ENCODE measurements at regions not wholly inside any gene's neighbourhood (a gene's known extent, or its start where the extent isn't known, plus 50 kb on each side); places are given as distances from the start of the nearest gene placed in this dataset.

DNA sequence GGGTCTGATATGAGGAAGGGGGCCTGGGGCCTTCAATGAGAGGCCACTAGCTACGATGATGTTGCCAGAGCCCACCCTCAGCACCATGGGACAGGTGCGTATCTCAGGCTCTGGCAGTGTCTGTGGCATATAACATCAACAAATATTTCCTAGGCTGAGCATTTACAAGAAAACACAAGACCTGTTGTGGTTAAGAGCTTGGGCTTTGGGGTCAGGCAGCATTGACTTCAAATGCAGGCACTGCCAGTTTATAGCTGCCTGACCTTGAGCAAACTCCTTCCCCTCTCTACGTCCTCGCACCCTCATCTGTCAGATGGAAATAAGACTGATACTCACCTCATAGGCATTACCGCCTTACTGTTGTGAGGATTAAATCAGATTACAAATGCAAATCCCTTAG, 156.0 kb downstream of the KATNAL1 start:
- no peak for DNase-seq (ENCODE audit: low spot score)

DNA sequence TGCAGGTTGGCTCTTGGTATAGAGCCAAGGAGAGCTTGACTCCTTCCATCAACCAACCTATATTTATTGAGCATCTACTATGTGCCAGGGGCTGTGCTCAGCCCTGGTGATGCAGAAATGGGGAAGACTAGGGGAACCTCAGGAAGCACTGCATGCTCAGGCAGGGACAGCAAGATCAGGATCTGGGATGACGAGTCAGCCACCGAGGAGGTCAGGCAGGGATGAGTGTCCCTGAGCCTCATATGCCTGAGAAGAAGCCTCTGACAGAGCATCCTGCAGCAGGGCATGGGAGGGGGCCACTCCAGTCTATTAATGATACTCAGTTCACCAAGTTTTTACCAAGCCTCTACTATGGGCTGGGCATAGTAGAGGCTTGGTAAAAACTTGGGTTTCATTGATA, 158.1 kb downstream of the KATNAL1 start:
- no peak for DNase-seq (ENCODE audit: low spot score)

DNA sequence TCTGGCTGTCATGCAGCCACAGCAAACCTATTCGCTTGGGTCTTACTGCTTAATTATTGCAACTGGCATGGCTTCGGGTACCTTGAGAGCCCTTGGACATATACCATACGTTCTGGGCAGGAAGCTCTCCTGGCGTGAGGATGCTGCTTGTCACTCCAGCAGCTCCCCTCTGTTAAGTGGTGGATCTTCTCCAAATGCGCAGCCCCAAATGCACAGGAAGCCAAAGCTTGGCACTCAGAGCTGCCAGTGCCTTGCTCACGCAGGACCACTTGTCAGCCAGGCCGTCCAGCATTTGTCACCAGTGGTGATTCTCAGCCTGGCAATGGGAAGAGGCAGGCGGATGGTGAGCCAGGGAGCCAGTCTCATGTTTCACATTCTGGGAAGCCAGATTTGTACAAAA, 158.6 kb downstream of the KATNAL1 start:
- no peak for DNase-seq (ENCODE audit: low spot score)

DNA sequence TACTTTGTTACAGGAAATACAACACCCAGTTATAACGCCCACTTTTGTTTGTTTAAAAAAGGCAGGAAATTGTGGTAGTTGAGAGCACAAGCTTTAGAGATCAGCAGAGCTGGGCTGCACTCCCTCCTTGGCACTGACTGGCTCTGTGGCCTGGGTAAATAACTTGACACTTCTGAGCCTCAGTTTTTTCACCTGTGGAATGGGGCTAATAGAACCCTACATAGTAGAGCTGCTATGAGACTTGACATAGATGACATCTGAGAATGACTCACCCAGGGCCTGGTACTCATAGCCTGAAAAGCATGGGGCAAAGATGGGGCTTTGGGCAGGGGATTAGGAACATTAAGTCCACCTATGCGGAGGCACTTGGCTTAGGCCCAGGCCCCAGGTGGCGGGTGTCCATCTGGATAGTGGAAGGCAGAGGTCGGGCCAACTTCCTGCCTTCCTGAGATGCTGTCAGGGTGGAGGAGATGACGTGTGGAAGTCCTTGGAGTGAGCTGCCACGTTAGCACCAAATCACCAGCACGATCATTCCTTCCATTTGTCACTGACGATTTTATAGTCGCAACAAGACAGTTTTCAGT, 159.1 kb downstream of the KATNAL1 start:
- DNase-seq (ENCODE audit: low spot score) = no peak

DNA sequence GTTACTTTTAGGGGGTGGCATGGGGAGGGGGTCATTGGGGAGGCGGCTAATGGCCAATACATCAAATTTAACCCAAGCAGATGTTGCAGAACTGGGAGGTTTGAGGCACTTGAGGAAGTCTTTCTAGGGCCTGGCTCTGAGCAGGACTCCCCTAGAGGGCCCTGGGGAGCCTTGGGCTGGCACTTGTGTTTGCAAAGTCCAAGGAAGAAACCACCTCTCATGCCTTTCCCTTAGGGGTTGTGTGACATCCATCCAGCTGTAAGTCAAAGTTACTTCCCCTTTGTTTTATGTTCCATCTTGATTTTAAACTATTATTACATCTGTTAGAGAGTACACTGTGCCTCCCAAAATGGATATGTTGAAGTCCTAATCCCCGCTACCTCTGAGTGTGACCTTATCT, 159.9 kb downstream of the KATNAL1 start:
- no peak for DNase-seq (ENCODE audit: low spot score)

DNA sequence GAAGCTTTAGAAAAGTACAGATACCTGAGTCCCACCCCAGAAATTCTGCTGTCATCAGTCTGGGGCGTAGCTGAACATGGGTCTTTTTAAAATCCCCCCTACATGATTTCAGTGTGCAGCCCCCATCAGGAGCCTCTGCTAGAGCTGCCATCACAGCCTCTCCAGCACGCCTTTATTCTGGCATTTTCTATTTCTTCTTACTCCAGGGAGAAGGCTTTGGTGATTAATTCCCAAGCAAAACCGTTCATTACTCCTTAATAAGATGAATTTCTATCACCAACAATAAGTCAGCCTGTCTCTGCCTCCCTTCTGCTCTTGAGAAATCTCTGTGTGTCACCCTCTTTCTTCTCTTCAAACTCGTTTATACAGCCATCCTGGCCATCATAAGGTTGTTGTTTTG, 160.3 kb downstream of the KATNAL1 start:
- no peak for DNase-seq (ENCODE audit: low spot score)

DNA sequence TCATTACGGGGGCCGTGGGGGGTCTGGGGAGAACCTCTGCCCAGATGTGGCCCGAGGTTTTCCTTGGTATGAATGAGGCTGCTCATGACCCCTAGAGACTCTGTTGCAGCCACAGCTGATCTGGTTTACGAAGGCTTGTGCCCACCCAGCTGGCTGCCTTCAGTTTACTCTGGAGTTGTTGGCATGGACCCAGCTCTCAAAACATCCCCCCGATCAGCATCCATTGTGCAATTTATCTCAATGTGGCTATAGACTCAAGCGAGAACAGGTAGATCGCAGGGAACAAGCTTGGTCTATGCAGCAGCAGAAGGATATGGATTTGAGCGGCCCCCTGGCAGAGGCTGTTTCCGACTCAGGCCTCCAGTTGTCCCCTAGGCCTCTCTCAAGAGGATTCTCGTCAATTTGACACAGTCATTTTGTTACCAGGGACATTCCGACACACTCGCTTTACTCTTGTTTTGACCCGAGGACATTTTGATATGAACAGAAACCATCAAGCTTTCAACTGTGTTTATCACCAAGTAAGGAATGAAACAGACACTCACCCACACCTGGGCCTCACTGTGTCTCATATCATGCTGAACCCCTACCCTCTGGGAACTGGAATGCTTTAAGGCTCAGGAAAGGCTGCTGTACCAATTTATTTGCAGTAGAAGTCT, 161.5 kb downstream of the KATNAL1 start:
- DNase-seq (ENCODE audit: low spot score) = no peak

DNA sequence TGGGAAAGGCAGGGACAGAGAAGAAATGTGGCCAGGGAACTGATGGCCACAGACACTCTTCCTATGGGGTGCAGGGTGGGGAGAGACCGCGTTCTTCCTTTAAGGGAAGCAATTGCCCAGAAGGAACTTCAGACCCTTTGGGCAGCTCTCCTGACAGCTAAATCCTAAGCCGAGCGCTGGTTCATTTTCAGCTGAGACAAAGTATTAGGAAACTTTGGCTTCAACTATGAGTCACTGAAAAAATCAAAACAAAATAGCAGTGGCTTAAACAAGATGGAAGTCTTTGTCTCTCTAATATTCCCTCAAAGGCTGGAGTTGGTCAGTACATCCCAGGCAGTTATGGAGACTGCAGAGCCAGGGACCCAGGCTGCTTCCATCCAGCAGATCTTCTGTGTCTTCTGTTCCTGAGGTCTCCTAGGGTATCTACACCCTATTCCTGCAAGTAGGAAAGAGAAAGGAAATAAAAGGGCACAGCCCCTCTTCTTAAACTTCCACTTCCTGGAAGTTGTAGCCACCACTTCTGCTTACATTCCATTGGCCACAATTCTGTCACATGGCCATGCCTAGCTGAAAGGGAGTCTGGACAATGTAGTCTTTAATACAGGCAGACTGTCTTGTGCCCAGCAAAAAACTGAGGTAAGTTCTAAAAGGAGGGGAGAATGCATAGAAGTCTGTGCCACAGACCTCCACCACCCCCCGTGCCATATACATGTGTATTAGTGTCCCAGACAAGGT, 163.5 kb downstream of the KATNAL1 start:
- no peak for DNase-seq (ENCODE audit: low spot score)

DNA sequence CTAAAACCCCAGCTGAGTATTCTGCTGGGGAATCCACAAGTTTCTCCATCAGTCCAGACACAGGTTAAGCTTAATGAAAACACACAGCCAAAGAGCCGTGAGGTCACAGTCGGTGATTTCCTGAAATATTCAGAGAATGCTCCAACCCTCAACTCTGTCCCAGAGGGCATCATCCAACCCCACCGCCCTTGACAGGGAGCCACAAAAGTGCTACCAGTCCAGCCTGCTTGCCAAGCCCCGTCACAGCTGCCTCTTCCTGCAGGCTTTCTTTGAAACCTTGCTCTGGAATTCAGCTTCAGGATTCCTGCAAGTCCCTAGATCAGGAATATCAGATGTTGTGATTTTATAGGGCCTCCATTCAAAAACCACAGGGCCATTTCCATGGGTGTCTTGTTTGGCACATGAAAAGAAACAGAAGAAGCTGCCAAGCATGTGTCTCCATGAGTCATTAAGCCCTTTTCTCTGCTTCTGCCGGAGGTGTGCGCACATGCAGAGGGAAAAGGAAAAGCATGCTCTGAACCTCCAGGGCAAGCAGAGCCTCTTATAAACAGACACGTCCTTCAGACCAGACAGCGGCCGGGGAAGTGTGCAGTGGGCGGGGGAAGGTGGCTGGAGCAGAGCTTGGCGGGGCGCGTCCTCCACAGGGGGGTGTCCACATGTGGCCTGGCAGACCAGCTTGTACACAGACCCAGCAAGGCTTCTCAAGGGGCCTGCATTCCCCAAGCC, 164.7 kb downstream of the KATNAL1 start:
- DNase-seq (ENCODE audit: low spot score) = no peak

DNA sequence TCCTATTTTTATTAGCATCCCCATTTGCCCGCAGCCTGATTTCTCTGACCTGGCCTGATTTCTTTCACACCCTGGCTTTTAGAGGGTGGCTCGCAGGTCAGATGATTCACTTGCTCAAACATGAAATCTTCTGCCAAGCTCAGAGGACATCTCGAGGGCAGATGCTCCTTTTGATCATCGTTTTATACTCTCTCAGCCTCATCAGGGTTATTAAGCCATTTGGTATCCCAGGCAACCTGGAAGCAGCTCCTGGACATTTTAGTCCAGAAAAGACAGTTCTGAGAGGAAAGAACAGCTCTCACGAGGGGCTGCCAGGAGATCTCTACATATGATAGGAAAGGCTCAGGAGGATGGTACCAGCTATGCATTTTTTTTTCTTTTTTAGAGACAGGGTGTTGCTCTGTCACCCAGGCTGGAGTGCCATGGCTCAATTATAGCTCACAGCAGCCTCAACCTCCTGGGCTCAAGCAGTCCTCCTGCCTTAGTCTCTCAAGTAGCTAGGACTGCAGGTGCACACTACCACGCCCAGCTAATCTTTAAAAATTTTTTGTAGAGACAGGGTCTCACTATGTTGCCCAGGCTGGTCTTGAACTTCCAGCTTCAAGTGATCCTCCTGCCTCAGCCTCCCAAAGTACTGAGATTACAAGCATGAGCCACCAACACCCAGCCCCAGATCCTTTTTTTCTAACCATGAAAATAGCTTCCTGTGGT, 165.4 kb downstream of the KATNAL1 start:
- no peak for DNase-seq (ENCODE audit: low spot score)

DNA sequence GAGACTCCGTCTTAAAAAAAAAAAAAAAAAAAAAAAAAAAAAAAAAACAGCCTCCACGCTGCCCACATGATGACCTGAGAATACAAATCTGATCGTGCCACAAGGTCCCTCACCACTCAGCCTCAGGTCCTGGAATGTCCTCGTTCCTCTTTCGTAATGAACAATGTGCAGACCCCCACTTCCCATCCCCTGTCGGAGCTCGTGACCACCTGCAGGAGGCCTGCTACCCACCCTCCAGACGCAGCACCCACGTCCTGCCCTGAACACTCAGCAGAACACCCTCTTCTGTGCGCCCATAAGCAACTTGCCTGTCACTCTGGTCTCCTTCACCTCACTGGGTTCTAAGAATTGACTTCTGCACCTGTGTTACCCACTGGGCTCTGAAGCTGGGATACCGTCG, 166.4 kb downstream of the KATNAL1 start:
- no peak for DNase-seq (ENCODE audit: low spot score)

DNA sequence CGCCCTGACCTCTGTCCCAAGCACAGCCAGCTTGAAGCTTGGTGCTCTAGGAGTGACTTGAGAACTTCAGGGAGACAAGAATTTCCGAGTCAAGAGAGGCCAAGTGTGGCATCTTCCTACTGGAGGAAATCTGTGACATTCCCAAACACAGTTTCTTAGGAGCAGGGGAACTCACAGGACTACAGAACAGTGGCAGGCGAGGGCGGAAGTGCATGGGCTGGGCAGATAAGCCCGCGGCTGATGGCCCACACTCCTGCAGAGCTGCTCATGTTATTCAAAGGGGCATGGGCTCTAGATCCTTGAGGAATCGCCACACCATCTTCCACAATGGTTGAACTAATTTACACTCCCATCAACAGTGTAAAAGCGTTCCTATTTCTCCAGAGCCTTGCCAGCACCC, 168.8 kb downstream of the KATNAL1 start:
- no peak for DNase-seq (ENCODE audit: low spot score)

DNA sequence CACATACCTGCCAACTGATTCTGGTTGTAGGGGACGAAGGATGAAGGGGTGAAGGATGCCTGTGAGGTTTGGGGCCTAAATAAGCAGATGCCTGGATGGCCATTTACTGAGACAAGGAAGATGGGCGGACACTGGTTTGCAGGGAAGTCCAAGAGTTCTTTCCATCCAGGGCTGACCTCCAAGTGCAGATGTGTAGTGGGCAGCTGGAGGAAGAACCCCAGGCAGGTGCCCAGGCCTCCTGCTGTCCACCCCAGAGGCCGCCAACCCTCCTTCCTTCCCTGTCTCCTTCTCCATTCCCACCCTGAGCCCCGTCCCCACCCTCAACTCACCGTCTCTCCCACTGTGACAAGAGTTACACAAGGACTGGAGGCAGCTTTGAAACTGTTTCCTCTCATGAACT, 171.5 kb downstream of the KATNAL1 start:
- DNase-seq (ENCODE audit: low spot score) = no peak

DNA sequence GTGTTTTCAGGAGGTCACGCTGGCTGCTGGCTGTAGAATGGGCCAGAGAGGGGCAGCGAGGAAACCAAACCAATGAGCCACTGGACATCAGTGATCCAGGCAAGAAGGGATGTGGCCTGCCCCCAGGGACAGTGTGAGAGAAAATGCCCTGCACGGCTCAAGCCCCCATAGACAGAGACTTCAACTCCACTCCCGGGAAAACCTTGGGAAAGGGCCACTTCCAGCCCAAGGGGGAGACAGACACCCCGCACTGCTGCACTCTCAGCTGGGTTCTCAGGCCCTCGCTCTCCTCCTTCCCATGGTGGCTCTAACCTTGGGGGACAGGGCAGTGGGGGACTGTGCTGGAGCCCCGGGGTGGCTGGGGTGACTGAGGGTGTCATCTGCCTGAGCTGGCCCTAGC, 172.0 kb downstream of the KATNAL1 start:
- DNase-seq (ENCODE audit: low spot score) = no peak

DNA sequence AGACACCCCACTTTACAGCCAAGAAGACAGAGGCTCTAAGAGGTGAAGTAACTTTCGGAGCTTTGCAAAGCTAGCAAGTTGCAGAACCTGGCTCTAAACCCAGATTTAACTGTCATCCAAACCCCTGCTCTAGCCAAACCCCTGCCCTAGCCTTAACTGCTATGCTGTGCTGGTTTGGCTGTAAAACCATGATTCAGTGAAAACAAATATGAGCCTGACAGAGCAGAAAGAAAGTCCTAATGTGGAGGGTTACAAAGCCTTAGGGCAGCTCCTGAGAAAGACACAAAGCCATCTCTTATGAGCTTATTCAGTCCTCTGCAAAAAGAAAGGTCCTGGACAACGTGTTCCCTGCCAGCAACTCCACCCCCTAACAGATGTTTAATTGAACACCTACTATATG, 172.8 kb downstream of the KATNAL1 start:
- no peak for DNase-seq (ENCODE audit: low spot score)

DNA sequence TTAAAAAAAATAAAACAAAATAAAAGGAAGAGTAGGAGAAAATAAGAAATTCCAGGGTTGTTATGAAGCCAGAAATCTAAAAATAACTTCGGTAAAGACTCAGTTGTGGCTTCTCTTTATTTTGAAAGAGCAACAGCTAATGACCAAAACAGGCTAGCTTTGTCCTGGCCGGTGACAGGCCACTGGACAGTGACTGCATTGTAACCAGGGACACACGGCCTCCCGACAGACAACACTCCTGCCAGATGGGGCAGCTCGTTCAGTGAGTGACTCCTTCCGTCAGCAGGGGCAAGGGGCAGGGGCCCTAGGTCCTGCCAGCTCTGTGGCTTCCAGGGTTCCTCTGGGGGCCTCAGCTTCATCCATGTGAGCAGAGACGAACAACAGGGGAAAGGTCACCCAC, 173.4 kb downstream of the KATNAL1 start:
- no peak for DNase-seq (ENCODE audit: low spot score)

DNA sequence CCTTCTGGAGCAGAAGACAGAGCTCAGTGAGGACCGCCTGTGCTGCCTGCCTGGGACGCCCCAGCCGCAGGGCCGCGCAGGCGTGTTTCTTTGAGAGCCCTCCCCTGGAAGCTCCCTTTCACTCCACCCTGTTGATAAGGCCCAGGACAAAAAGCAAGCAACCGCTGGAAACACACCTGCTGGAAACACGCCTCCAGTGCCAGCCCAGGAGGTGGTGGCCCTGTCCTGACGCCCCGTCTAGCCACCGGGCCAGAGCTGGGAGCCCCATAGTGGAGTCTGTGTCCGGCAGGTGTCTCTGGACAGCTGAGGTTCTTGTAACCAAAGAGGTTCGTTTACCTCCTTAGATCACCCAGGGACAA, 173.8 kb downstream of the KATNAL1 start:
- DNase-seq (ENCODE audit: low spot score) = no peak

DNA sequence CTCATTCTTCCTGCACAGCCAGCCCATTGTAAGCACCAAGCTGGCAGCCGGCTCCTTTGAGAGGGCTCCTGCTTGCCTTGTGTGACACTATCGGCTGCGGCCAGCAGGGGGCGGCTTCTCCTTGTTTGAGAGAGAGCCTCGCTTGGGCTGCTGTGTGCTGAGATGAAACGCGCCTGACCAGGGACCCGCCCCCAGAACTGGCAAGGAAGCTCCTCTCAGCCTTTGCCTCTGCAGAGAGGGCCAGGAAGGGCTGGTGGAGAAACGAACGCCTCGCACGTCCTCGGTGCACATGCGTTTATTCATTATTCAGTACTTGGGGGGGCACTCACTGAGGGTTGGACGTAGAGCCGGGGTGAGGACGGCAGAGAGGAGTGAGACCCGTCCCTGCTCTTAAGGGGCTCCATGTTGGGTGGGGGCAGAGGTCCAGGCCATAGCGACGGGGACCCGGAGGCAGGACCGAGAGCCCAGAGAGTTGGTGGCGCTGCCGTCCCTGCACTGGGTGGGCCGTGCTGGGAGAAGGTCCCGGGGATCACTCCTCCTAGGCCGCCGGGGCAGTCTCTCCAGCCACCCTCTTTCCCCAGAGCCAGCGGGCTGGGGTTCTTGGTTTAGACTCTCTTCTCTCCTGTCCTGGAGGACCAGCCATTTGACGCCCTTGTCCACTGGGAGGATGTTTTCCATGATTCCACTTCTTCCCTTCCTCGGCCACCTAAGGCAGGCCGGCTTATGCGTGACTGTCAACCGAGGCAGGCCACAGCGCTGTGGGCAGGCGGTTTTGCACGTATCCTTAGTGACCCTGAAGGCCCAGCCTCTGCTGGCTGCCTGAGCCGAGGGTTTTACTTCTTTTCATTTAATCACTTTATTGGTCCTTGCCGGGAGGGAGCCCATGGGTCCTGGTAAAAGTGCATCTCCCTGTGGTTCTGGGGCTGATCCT, 174.5 kb downstream of the KATNAL1 start:
- DNase-seq (ENCODE audit: low spot score) = peak; percentile 98

DNA sequence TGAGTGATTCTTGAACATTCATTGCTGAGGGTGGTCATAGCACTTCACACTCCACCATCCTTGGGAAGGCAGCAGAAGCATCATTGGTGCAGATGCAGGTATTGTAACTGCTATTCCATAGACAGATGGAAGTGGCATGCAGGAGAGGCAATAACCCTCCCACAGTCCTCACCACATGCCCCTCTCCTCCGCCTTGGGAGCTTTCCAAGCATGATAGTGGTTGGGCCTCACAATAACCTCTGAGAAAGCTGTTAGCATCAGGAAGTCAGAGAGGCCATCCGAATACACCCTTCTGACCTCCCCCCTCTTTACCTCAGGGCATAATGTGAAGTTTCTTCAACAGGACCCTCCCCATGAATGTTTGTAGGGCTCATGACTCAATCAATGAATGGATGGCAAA, 177.9 kb downstream of the KATNAL1 start:
- DNase-seq (ENCODE audit: low spot score) = no peak

DNA sequence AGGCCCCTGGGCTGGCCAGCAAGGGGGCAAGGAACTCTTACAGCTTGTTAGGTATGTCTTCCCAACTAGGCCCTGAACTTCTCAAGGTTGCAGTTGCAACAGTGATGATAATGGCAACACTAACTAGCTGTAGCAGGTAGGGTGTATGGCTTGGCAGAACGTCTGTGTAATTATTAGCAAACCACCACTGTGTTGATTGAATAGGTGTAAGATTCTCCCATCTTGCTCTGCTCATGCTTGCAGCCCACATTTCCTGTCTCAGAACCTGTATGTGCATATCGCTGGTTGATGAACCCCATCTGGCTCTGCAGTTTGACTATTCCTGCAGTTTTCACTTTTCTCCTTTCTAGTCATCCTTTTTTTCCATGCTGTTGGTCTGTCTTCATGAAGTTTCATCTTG, 178.8 kb downstream of the KATNAL1 start:
- no peak for DNase-seq (ENCODE audit: low spot score)

DNA sequence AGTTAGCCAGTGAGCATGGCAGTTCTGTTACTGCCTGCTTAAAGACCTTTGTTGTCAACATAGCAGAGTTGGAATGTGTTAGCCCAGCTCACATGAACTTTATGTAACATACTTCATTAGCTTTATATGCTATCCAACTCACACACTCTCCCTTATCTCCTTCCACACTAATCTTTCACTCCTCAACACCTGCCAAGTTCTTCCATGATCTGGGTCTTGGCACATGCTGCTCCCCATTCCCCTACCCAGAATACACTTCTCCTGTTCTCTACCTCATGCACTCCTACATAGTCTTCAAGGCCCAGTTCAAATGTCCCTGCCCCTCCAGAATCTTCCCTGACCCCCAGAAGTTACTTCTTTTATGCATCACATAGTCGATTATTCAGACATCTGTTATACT, 179.3 kb downstream of the KATNAL1 start:
- no peak for DNase-seq (ENCODE audit: low spot score)
